Ureter (tissue), 1 donor: ENCODE measurements at regions not wholly inside any gene's neighbourhood (a gene's known extent, or its start where the extent isn't known, plus 50 kb on each side); places are given as distances from the start of the nearest gene placed in this dataset.

Experiments
- DNase-seq: peaks from one replicate; pipeline ENCODE4 v3.0.0-alpha.2; 2020; ENCODE audit warnings: low spot score
- donor health status: DM: yes; HTN: yes; CAD: no.

DNA sequence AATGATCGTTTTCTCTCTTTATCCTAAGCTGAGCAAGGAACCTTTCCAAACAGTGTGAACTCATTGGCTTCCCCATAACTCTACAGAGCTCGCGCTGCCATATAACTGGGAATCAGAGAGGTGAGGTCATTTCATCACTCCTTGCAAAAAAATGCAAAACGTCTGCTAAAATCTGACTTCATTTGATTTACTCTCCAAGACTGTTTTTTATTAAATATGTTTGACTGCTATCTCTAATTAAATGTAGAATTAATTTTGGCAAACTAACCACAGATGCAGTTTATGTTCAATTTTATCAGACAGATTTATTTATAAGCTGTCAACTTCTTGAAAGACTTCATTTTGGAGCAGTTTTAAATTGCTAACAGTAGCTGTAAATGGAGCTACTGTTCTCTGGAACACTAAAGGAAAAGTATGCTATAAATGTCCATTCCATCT lies 131.6 kb upstream of the SOX5 start:
- no peak for DNase-seq

DNA sequence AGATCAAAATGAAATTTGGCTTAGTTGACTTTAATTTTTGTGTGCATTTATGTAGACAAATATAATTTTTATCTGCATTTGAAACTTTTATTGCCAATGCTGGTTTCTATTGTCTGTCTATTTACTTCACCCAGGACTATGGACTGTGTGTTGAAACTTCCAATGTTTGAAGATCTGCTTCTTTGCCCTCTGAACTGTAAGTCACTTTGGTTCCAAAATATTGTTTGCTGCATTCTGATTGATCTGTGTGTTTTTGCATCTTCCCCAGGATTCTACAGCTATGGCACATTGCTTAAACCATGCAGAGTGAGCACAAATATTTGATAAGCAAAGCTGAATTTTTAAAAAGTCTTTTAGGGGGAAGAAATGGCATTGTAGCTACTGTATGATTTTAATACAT lies 131.0 kb upstream of the SOX5 start:
- DNase-seq, result no peak

DNA sequence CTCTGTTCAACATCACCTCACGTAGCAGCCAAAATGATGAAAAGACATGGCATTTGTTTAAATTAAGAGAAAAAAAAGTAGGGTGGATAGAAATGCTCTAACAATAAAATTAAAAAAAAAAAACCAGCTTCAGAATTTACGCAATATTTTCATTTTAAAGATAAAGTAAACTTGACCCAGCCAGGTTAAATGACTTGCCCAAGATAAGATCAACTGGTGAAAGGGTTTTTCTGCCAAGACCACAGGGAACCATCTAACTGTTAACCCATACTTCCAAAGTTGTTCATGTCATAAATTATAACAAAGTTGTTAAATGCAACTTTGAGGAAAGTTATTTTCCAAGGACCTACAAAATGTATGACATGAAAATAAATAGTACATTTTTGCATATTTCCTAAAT lies 129.6 kb upstream of the SOX5 start:
- DNase-seq, result no peak

DNA sequence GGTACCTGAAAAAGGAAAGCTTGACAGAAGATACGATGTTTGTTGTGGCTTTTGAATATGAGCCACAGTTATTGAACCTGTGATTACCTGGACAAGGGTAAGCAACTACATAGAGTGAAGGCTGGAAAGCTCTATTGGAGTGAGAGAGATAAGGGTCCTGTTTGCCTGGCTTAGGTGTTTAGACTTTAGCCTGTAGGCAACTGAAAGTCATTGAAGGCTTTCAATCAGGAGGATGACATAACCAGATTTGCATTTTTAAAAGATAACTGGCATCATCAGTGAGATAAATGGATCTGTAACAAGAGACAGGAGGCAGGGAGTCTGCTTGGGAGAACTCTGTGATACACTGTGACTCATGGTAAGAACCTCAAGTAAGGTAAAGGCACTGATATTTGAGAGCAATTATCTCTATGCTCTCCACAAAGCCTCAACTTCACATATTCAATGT lies 128.9 kb upstream of the SOX5 start:
- no peak for DNase-seq

DNA sequence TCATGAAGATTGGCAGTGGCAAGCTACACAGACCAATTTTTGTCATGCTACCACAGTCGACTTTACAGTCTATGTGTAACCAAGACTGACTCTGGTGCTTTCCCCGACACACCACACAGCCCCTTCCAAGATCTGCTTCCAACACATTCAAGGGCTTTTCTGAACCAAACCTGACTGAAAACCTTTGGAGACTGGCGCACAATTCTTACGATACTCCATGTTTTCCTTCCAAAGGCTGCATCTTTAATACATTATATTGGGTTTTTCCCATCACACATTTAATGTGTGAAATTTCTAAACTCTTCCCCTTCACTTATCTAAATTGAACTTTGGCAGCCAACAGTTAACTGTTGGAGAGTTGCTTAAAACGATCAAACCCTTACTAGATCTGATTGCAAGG lies 127.7 kb upstream of the SOX5 start:
- DNase-seq, result no peak

DNA sequence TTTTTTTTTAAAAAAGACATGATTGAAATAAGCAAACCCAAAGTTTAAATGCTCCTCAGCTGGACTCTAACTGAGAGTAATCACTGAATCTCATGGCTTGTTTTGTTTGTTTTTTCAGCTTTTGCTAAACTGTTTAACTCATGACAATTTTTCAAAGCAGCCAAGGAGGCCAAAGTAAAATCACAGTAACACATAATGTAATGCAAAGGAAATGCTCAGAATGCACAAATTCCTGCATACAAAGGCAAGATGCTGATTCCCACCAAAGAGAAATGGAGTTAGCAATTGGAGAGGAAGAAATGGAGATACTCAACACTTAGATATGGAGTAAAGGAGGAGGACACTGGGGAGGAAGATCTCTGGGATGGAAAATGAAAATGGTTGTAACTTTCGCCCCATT lies 126.2 kb upstream of the SOX5 start:
- no peak for DNase-seq

DNA sequence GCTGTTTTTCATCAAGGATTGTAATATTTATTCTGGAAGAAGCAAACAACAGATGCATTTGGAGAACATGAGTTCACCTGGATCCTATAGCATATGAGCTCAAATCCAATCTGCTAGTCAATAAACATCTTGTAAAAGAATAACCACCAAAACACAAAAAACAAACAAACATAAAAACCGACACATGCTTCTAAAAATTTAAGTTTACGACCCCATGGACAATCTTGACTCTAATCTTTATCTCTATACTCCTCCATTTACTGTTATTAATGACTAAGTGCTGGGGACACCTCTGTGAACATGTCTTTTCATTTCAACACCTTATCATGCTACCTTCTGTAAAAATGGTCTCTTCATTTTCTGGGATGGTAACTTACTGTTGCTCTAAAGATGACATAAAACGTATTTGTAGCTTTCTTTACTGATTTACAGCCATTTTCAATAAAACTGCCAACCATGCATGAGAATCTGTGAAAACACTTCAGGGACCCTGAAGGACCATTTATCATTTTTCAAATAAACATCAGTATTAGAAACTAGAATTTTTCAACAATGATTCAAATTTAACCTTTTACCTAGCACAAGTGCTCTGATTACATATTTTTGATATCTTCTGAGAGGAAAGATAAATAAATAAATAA lies 123.8 kb upstream of the SOX5 start:
- DNase-seq, result no peak

DNA sequence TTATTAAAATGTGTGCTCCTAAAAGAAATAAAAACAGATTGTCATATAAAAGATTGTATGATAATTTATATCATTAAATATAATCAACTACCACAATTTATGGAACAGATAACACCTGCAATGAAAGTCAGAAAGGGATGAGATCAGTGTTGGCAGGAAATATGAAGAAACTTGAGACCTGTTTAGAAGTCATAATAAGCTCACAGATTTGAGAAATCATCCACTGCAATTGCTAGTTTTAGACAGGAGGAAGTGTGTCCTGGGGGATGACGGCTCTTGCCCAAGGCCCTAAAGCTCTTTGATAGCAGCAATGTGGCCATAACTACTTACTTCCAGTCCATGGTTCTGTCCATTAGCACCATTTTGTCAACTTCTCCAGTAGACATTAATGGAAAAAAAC lies 122.8 kb upstream of the SOX5 start:
- DNase-seq, result no peak

DNA sequence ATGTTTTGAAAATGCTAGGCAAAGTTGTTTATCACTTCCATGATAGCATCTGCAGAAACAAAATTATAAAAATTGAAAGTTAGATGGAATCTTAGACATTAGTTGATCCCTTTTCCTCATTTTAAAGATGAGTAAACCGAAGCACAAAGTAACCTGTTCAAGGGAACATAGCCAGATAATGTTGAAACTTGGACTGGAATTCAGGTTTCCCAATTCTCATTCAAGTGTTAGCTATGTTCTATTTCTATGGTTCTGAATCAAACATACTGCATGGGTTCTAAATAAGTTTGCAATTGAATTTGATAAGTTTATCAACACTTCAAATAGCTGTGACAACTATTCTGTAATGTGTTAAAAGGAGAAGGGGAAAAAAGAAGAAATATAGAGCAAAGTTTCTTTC lies 122.4 kb upstream of the SOX5 start:
- no peak for DNase-seq

DNA sequence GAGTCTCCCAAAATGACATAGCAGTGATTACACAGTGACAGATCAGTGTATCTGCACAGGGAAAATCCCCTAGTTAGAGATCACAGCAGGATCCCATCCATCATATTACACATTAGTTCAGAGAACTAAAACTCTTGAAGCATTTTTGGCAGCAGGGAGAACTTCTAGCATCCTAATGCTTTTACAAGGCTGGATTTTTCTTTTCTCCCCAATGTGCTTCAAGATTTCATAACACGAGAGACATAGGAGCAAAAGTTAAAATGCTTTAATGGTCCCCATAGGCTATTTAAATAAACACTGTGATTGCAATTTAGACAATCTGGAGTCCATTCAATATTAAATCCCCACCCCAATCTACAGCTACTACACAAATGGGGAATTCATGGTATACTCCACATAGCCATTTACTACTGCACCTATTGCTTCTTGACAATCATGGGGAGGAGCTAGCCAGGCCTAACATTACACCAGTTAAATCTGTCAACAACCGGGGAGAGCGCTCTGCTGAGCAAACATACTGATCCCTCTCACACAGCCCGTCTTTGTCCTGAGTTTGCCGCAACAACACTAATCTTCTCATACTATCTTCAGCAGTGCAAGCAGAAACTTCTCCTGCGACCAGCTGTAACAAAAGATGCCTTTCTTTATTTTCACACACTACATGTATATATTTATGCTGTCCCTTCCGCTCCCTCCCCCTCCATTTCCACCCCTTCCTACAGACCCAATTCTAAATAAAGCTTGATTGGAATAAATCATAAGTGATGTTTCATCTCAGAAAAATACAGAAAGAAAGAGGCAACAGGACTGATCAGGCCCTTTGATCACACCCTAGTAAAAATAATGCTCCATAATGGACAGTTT lies 120.3 kb upstream of the SOX5 start:
- no peak for DNase-seq

DNA sequence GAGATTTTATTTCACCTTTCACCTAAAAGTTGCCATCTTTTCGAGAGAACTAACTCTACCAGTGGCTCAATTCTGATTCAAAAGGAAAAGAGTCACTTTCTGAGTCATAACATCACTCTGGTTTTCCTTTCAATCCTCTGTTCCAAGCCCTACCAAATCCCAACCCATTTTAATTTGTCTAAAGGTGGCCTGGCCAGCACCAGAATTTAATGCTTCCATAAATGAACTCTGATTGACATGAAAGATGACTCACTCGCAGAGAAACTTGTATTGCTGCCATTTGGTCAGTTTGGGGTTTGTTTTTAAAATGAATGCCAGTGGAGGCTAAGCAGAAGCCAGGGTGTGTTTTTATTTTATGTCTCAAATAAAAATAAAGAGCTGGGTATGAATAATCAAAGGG lies 117.4 kb upstream of the SOX5 start:
- DNase-seq, result no peak

DNA sequence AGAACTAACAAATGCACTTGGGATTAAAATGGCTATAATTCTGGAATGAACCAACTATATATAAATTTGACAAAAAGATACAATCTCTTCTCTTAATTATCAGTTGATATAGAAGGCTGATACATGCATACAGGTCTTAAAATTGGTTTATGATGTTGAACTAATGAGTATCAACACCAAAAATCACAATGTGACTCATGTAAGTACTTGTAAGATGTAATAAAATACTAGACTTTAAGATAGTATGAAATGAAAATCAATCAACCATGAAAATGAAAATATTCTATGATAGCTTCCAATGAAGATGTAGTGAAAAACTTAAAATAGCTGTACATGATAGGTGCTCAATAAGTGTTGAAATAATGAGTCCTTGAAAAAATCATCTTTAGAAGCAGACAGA lies 116.6 kb upstream of the SOX5 start:
- no peak for DNase-seq

DNA sequence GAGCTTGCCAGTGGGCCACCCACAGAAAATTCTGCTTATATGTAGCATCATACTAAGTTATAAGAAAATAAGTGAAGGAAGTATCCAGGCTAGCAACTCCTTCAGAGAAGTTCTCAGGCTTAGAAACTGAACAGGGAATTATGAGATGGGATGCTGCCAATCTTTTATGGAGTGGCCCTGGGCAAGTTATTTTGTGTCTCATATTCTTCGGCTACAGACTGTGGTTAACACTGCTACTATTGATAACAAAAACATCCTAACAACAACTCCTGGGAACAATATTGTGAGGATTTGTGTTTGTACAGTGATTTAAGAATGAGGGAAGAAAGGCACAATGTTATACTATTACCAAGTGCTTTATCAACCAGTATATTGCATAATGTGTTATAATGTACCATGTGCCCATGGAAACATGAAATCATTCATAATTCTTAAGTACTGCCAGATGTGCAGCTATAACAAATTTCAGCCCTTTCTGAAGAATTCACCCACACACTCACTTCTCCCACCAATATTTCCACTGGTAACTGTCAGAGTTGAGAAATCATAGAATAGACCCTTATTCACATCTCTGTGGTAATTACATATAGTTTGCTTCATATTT lies 113.3 kb upstream of the SOX5 start:
- no peak for DNase-seq

DNA sequence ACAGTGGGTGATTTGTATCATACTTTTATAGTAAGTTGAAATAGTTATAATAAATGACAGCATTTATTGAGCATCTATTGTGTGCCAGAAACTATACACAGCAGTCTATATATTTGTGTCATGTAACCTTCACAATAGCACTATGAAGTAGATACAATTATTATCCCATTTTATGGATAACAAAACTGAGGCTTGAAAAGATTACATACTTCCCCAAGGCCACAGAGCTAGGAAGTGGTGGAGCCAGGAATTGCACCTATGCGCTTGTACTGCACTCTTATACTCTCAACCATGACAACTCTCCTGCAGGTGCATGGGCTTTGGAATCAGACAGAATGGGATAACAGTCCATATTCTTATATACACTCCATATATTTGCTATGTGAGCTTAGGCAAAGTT lies 110.6 kb upstream of the SOX5 start:
- no peak for DNase-seq

DNA sequence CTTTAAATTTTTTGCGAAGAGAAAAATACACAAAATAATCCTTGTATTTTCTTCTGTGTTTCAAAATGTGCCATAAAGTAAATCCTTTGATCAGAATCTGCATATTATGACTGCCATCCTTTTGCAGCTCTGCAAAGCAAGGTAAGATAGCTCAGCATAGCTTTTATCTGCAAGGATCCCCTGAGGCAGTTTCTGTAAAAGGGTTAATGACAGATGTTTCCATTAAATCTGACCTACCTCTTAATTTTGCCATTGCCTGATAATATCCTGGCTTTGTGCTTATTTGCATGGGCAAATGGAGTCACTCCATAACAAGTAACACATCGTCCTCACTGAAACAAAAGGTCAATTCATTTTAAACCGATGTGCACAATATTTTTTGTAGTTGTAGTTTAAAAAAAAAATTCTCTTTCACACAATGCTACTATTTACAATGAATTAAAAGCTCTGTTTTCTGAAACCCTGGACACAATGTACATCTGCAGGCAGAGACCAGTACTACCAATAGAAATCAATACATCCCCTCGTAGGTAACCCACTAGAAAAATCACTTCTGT lies 108.5 kb upstream of the SOX5 start:
- DNase-seq, result no peak

DNA sequence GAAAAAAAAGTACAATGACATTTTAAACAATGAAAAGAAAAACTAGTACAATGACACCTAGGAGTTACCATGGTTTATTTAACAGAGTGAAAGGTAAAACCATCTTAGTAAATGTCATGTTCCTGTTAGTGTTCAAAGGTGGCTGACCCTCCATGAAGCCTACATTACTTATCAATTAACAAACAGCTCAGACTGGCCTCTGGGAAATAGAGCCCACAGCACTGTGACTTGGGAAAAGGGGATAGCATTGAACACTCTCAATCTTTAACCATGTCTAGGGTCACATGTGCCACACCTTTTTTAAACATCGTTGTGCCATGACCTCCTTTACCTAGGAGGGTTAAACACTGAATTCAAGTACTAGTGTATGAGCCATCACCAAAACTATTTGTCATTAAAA lies 106.3 kb upstream of the SOX5 start:
- no peak for DNase-seq

DNA sequence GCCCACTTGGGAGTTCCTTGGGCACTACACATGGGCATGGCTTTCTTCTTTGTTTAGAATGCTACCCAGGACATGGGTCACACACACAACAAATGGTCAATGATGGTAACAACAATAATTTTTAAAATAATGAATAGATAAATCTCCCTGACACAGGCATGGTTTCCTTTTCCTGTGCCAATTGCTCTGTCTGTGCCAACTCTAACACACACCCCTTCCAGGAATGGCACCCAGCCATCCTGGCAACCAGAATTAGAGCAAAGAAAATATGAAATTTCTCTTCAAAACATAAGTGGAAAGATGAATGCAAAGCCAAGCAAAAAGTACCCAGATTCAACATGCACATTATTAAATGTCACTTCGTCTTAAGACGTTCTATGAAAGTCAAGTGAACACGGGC lies 104.9 kb upstream of the SOX5 start:
- DNase-seq, result no peak

DNA sequence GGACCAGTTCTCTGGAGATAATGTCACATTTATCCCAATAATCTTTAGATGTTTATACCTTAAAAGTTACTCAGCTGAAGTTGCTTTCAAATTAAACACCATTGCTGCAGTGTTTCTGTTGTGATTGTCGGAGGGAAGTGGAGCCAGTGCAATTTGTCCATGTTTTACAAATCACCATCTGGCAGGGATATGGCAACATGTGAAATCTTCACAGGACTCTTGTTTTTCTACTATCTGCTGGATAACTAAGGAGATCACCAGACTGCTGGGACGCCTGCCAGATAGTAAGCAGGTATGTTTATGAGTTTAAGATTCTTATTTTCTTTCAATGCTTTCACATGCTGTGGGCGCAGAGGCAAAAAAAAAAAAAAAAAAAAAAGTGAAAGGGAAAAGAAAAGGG lies 100.3 kb upstream of the SOX5 start:
- no peak for DNase-seq

DNA sequence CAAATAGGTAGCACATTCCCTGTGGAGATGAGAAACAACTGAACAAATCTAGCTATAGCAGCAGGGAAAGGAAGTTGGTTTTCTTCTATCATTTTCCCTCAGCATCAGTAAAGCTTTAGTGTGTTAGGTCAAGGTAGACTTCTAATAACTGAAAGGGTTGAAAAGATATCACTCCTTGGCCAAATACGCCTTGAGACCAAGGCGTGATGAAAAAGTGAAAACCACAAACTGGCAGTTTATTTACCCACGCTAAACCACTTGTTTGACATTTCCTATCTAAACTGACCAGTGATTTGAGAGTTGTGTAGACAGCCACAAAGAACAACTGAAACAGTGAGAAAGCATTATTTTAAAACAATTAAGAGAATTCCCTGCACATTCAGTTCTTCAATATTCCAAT lies 99.6 kb upstream of the SOX5 start:
- DNase-seq, result no peak

DNA sequence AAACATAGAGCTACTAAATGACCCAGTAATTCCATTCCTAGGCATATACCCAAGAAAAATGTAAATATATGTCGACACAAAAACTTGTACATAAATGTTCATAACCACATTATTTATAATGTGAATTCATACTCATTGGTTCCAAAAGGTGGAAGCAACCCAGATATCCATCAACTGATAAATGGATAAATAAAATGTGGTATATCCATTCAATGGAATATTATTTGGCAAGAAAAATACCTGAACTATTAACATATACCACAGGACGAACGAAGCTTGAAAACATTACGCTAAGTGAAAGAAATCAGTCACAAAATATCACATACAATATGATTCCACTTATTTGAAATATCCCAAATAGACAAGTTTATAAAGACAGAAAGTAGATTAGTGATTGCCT lies 99.0 kb upstream of the SOX5 start:
- no peak for DNase-seq

DNA sequence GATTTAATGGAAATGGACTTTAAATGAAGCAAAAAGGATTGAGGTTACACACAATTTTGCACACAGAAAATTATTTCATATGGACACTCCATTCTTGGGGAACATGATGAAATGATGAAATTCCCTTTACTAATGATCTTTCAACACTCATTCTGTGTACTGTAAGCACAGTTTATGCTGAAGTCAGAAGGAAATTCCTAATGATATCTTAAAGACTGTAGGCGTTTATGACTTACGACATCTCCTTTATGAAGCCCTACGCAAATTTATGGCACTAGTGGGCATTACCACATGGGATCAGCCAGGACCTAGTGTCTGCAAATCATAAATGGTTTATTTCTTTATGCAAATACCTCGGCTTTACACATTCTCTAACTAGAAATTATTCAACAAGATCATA lies 97.9 kb upstream of the SOX5 start:
- no peak for DNase-seq

DNA sequence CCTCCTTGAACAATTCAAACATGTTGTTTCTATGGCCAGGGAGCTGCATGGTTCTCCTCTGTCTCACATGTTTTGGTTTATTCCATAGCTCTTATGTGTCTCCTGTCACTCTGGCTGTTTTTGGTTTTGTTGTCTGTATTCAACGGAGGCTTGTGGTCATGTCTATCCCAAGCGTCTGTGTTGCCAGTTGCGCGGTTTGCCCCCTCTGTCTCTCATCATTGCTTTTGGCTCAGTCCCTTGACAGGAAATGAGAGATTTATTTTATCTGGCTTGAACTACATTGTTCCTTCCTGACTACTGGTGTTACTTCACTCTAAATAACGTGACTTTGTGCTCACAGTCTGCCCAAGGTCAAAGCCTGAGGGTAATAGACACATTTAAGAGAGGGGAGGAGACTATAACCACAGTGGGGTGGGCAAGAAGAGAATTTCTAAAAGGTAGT lies 96.4 kb upstream of the SOX5 start:
- DNase-seq, result no peak
